ENCODE measurements at regions not wholly inside any gene's neighbourhood (a gene's known extent, or its start where the extent isn't known, plus 50 kb on each side); places are given as distances from the start of the nearest gene placed in this dataset.

DNA sequence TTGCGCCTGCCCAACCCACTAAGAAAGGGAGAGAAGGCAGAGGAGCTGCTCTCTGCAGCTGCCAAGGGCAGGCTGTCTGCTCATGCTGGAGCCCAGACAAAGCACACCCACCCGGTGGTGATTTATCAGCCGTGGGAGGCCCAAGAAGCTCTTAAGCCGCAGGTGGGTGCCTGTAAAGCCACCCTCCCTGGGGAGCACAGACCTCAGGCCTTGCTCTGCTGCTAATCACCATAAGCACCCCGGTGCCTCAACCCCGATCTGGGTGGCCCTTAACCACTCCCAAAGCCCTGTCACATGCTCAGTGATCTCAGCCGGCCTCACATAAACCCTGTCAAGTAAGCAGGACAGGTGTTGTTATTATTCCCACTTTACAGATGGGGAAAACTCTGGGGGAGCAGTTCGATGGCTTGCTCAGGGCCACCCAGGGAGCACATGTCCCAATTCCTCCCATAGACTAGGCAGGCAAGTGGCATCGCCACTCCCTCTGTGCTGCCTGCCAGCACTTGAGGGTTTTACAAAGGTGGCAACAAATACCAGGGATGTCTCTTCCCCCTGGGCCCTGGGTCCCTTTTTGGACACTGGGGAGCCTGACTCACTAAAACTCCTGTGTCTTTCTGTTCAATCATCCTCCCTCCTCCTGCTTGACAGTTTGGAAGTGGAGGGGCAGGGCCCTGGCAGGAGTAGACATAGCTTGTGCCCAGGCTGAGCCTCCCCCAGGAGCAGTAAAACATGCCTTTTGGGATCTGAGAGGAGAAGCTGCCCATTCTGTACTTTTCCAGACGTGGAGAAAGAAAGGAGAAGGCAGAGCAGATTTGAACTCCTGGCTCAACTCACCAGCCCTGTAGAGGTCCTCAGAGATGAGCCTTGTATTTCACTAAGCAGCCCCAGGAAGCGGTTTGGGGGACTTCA is 299.3 kb downstream of the SOX9 start:
- no peak for DNase-seq
- H3K36me3 ChIP-seq, result no peaks in the 10 kb centered on the region
- no peak overlapping the region for H3K4me3 ChIP-seq
- no peak overlapping the region for H3K27ac ChIP-seq
- peaks cover 0 to 16% (median 12%) of the 10 kb centered on the region in 3 donors for H3K9me3 ChIP-seq
- intact Hi-C loops (cut with DNase I; ENCODE audit: low total_unique reads), result no loop called here
- TF ChIP-seq, protein P1, sequence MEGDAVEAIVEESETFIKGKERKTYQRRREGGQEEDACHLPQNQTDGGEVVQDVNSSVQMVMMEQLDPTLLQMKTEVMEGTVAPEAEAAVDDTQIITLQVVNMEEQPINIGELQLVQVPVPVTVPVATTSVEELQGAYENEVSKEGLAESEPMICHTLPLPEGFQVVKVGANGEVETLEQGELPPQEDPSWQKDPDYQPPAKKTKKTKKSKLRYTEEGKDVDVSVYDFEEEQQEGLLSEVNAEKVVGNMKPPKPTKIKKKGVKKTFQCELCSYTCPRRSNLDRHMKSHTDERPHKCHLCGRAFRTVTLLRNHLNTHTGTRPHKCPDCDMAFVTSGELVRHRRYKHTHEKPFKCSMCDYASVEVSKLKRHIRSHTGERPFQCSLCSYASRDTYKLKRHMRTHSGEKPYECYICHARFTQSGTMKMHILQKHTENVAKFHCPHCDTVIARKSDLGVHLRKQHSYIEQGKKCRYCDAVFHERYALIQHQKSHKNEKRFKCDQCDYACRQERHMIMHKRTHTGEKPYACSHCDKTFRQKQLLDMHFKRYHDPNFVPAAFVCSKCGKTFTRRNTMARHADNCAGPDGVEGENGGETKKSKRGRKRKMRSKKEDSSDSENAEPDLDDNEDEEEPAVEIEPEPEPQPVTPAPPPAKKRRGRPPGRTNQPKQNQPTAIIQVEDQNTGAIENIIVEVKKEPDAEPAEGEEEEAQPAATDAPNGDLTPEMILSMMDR (IDR thresholded peaks at IDR 0.05), result no peak
- peaks cover 0 to 30% (median 24%) of the 10 kb centered on the region in 4 donors for H3K4me1 ChIP-seq
- peaks cover 0 to 4% of the 10 kb centered on the region in 2 donors for H3K27me3 ChIP-seq

DNA sequence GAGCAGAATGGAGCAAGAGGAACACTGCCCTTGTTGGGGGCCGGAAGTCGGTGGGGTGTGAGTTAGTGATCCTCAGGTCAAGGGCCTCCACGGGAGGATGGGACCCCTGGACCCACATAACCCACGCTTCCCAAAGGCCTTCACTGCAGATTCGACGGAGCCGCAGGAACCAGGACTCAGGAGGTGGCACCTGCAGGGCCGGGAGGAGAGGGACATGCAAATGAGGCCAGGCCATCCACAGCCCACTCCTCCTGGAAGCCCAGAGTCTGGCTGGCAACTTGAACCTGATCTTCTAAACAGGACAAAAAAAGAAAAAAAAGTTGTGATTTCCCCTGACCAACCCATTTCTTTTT is 299.9 kb downstream of the SOX9 start:
- Histone ChIP-seq H3K36me3 (no peaks in the 10 kb centered on the region), H3K27me3 (no peaks in the 10 kb centered on the region), H3K9me3 (peaks cover 0 to 16% (median 12%) of the 10 kb centered on the region in 3 donors), H3K4me1 (peaks cover 0 to 30% (median 24%) of the 10 kb centered on the region in 4 donors), H3K4me3 (no peak overlapping the region), H3K27ac (no peak overlapping the region)
- TF ChIP-seq, protein P1 (IDR thresholded peaks at IDR 0.05), result no peak
- intact Hi-C loops (cut with DNase I; ENCODE audit: low total_unique reads), result no loop called here
- DNase-seq, result no peak

DNA sequence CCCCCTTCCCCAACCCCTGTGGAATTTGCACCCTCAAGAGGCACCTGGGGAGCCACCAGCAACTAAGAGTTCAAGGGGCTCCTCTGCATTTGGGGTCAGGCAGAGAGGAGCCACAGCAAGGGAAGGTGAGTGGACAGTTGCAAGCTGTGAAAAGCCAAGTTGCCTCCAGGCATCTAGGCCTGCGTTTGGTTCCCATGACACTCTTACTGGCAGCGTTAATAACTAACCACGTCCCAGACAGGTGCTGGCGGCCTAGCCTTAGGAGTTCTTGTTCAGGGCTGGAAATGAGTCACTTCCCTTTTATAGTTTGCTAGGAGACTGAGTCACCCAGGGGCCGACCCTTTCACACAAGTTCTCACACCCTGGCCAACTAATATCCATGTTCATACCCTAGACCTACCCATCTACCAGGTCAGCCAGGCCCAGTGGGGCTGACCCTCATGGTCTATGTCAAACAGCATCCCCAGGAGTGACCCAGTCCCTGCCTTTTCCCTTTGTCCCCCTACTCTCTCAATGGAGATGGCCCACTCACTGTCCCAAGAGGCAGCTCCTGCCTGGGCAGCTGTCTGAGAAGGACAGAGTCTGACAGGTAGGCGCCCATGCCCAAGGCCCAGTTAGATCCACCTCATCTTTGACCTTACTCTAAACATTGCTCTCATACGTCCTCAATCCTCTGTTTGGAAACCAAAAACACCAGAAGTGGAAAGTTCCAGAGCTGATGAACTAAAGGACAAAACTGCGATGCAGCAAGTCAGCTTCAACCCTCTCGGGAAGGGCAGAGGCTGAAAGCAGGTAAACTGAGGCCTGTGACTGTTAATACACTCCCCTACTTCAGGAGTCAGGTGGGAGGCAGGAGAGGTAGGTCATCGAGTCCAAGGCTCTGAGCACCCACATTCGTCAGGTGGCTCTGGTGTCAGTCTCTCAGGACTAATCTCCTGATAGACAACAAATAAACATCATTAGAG is 300.6 kb downstream of the SOX9 start:
- no peak overlapping the region for H3K4me3 ChIP-seq
- no peaks in the 10 kb centered on the region for H3K36me3 ChIP-seq
- H3K27ac ChIP-seq, result no peak overlapping the region
- TF ChIP-seq, protein P1 (IDR thresholded peaks at IDR 0.05), result no peak
- peaks cover 0 to 16% (median 12%) of the 10 kb centered on the region in 3 donors for H3K9me3 ChIP-seq
- no peaks in the 10 kb centered on the region for H3K27me3 ChIP-seq
- DNase-seq, result no peak
- intact Hi-C loops (cut with DNase I; ENCODE audit: low total_unique reads), result no loop called here
- peaks cover 0 to 30% (median 24%) of the 10 kb centered on the region in 4 donors for H3K4me1 ChIP-seq

DNA sequence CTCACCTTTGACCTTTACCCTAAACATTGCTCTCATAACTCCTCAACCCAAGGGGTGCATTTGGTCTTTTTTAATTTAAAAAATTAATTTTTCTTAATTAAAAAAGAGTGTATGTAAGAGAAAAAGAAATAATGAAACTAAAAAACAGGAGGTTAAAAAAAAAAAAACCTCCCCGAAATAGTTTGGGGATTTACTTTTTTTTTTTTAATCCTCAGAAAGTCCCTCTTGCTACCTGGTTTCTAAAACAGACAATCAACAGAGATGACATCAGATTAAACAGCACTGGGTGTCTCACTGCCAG is 301.3 kb downstream of the SOX9 start:
- Histone ChIP-seq H3K27me3 (no peaks in the 10 kb centered on the region), H3K36me3 (no peaks in the 10 kb centered on the region), H3K9me3 (peaks cover 0 to 12% (median 10%) of the 10 kb centered on the region in 3 donors), H3K4me3 (no peak overlapping the region), H3K4me1 (peaks cover 0 to 30% (median 24%) of the 10 kb centered on the region in 4 donors), H3K27ac (no peak overlapping the region)
- DNase-seq, result no peak
- intact Hi-C loops (cut with DNase I; ENCODE audit: low total_unique reads), result no loop called here
- TF ChIP-seq, protein P1 (IDR thresholded peaks at IDR 0.05), result no peak

DNA sequence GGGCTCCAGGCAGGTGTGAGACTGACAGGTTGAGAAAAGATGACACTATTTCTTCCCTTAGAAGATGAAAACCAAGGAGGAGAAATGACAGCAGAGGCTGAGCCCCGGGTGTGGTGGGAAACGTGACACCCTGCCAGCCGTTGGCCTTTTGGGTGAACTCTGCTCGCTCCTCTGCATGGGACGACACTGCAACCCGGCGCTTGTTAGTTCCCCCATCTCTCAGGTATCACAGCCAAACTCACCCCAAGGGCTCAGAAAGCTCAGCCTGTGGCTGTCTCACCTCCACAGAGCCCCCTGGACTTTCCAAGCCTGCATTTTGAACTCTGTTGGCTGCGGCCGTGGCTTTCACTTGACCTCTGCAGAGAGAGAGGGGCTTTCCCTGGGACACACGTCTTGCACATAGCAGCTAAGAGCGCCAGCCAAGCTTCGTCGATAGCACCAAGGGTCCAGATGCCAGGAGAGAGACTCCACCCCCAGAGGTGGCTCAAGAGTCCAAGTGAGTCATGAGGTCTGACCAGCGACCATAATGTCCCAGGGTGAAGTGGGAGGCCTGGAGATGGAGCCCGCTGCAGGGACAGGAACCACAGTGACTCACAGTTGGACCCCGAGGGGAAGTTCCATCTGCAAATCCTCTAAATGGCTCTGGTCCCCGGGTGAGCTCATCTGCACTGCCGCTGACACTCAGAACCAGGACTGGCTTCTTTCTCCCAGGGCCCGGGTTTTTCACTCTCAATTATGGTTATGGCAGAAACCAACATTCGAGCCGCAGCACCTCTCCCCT is 301.9 kb downstream of the SOX9 start:
- Histone ChIP-seq H3K9me3 (peaks cover 0 to 8% (median 4%) of the 10 kb centered on the region in 3 donors), H3K36me3 (no peaks in the 10 kb centered on the region), H3K27me3 (no peaks in the 10 kb centered on the region), H3K27ac (no peak overlapping the region), H3K4me3 (no peak overlapping the region), H3K4me1 (peaks cover 0 to 30% (median 24%) of the 10 kb centered on the region in 4 donors)
- DNase-seq, result peak; percentile 61 to 82
- TF ChIP-seq, protein P1 (IDR thresholded peaks at IDR 0.05), result no peak
- intact Hi-C loops (cut with DNase I; ENCODE audit: low total_unique reads), result no loop called here
